HL-60 (cell line): ENCODE measurements at regions not wholly inside any gene's neighbourhood (a gene's known extent, or its start where the extent isn't known, plus 50 kb on each side); places are given as distances from the start of the nearest gene placed in this dataset.

Experiments used
- DNase-seq, 2 experiments: peaks; one replicate each; pipeline ENCODE4 v3.0.0-alpha.2; 2010 to 2020; ENCODE audit warnings: low read depth in 1 of 2, low spot score in 1 of 2
- H3K27ac ChIP-seq: fragments of 250-450 bp; sonication (Bioruptor Pico); replicated peaks from 2 replicates; pipeline ENCODE4 v1.5.1; 2020; ENCODE audit warnings: mild to moderate bottlenecking, moderate library complexity
- H3K27me3 ChIP-seq: fragments of 250-450 bp; sonication (Bioruptor Pico); 2 replicates; pipeline ENCODE4 v1.5.1; 2021; ENCODE audit warnings: mild to moderate bottlenecking, moderate library complexity; ENCODE audit not compliant: insufficient read depth, poor library complexity, severe bottlenecking
- H3K4me3 ChIP-seq: replicated peaks from 2 replicates; pipeline ENCODE4 v1.5.1; 2011; ENCODE audit warnings: mild to moderate bottlenecking, control low read depth, low read length; ENCODE audit not compliant: insufficient read depth
- CTCF ChIP-seq: IDR thresholded peaks from one replicate; pipeline ENCODE4 v1.5.1; 2011; ENCODE audit warnings: low read length, control low read depth, inconsistent platforms; ENCODE audit not compliant: insufficient read depth
- GABPA ChIP-seq: IDR thresholded peaks from 2 replicates; pipeline ENCODE4 v1.6.1; 2012; ENCODE audit warnings: low read depth
- POLR2AphosphoS5 ChIP-seq: IDR thresholded peaks from 2 replicates; pipeline ENCODE4 v1.6.1; 2012; ENCODE audit warnings: low read depth
- REST ChIP-seq: IDR thresholded peaks from 2 replicates; pipeline ENCODE4 v1.6.1; 2012; ENCODE audit warnings: low read depth; ENCODE audit not compliant: insufficient replicate concordance
- SPI1 ChIP-seq: IDR thresholded peaks from 2 replicates; pipeline ENCODE4 v1.6.1; 2012; ENCODE audit warnings: low read depth, mild to moderate bottlenecking, borderline replicate concordance

- TF ChIP-seq GABPA = no peak
- no peak for TF ChIP-seq SPI1
- TF ChIP-seq REST = no peak
- no peak for TF ChIP-seq POLR2AphosphoS5
- no peak for TF ChIP-seq CTCF
- no peak overlapping the region for H3K4me3 ChIP-seq
- no peak for DNase-seq
- no peak overlapping the region for H3K27ac ChIP-seq
- peaks cover 4% of the 10 kb centered on the region for H3K27me3 ChIP-seq
These were observed 99.9 kb downstream of the OTOR start for GRCh38 chr20:16848061-16848460.

GRCh38 chr20:16848526-16848925 is 100.4 kb downstream of the OTOR start:
- Histone ChIP-seq H3K27me3 (peaks cover 4% of the 10 kb centered on the region), H3K4me3 (no peak overlapping the region), H3K27ac (no peak overlapping the region)
- no peak for DNase-seq
- TF ChIP-seq GABPA (no peak), CTCF (no peak), POLR2AphosphoS5 (no peak), SPI1 (no peak), REST (no peak)

- no peak for DNase-seq
- no peak for TF ChIP-seq POLR2AphosphoS5
- TF ChIP-seq REST = no peak
- TF ChIP-seq CTCF = no peak
- no peak for TF ChIP-seq SPI1
- TF ChIP-seq GABPA = no peak
- no peaks in the 10 kb centered on the region for H3K27me3 ChIP-seq
- H3K4me3 ChIP-seq = no peak overlapping the region
- H3K27ac ChIP-seq = no peak overlapping the region
These were observed 112.8 kb downstream of the OTOR start for GRCh38 chr20:16860914-16861313.
